Transverse colon (tissue), 4 donors: ENCODE measurements at regions not wholly inside any gene's neighbourhood (a gene's known extent, or its start where the extent isn't known, plus 50 kb on each side); places are given as distances from the start of the nearest gene placed in this dataset.

Experiments used
- DNase-seq: peaks from one replicate; pipeline ENCODE4 v3.0.0-alpha.2; 2019
- H3K27ac ChIP-seq, 4 donors: fragments of 200-600 bp; sonication (generic); 2 replicates each; pipeline ENCODE4 v1.5.1; 2016 to 2018; ENCODE audit warnings: inconsistent platforms in 4 of 4
- H3K27me3 ChIP-seq: fragments of 200-600 bp; sonication (generic); 2 replicates; pipeline ENCODE4 v1.5.1; 2017; ENCODE audit warnings: inconsistent platforms
- H3K36me3 ChIP-seq, 4 donors: fragments of 200-600 bp; sonication (generic); 2 replicates each; pipeline ENCODE4 v1.5.1; 2017 to 2019; ENCODE audit warnings: inconsistent platforms in 4 of 4
- H3K4me1 ChIP-seq, 4 donors: fragments of 200-600 bp; sonication (generic); 2 replicates each; pipeline ENCODE4 v1.5.1; 2017 to 2020; ENCODE audit warnings: inconsistent platforms in 4 of 4
- H3K4me3 ChIP-seq, 4 donors: fragments of 200-600 bp; sonication (generic); 1 replicate in 1 of 4; 2 replicates in 3 of 4; pipeline versions ENCODE4 v1.5.1 to v1.6.1; 2017 to 2019; ENCODE audit warnings: inconsistent platforms in 4 of 4
- H3K9me3 ChIP-seq, 2 donors: fragments of 200-600 bp; sonication (generic); 2 replicates each; pipeline ENCODE4 v1.5.1; 2017 to 2019; ENCODE audit warnings: inconsistent platforms in 2 of 2
- EP300 ChIP-seq: sonication (generic); formaldehyde crosslinking; IDR thresholded peaks from one replicate; pipeline ENCODE4 v1.6.1; 2017; ENCODE audit warnings: antibody characterized with exemption, low read depth
- POLR2A ChIP-seq: fragments of 450-650 bp; IDR thresholded peaks from one replicate; pipeline ENCODE4 v1.6.1; 2016; ENCODE audit warnings: antibody characterized with exemption, mild to moderate bottlenecking, moderate library complexity
- POLR2AphosphoS5 ChIP-seq, 3 donors: sonication (generic); formaldehyde crosslinking; IDR thresholded peaks; one replicate each; pipeline ENCODE4 v1.6.1; 2016; ENCODE audit warnings: antibody characterized with exemption in 3 of 3
- WGBS, 2 donors: methylation state at CpG; one replicate each; pipeline ENCODE4 v1.1.5; 2018; ENCODE audit warnings: low coverage in 1 of 2; 5-methylcytosine and 5-hydroxymethylcytosine counted together
- in situ Hi-C, 4 donors: fragments of 200-750 bp; cut with MboI; loops; one replicate each; pipeline versions ENCODE4 v1.15.0 to v1.15.1; 2017; ENCODE audit warnings: low sequenced_read_pairs in 3 of 4, low pct_ligation_motif_present in 1 of 4, low pct_unique_long_range_greater_than_20kb in 1 of 4
- intact Hi-C: fragments of 100-400 bp; cut with DNase I; formaldehyde crosslinking; loops from one replicate; pipeline ENCODE4 v1.15.1; 2023; ENCODE audit warnings: low total_unique reads
- TF ChIP-seq, protein P1 (sequence below), 5 experiments: fragments of 200-600 bp in 3 of 5; fragments of 450-650 bp in 2 of 5; sonication (generic) in 3 of 5; IDR thresholded peaks; 1 replicate in 2 of 5; 2 replicates in 3 of 5; pipeline ENCODE4 v1.5.1; 2016 to 2017; ENCODE audit warnings: antibody characterized with exemption in 5 of 5, inconsistent platforms in 3 of 5, mild to moderate bottlenecking in 2 of 5, moderate library complexity in 1 of 5

- no peak overlapping the region for H3K4me3 ChIP-seq
- no peaks in the 10 kb centered on the region for H3K36me3 ChIP-seq
- H3K4me1 ChIP-seq, result no peaks in the 10 kb centered on the region
- TF ChIP-seq POLR2AphosphoS5 (IDR thresholded peaks at IDR 0.05) (no peak), POLR2A (no peak), EP300 (no peak)
- TF ChIP-seq, protein P1, sequence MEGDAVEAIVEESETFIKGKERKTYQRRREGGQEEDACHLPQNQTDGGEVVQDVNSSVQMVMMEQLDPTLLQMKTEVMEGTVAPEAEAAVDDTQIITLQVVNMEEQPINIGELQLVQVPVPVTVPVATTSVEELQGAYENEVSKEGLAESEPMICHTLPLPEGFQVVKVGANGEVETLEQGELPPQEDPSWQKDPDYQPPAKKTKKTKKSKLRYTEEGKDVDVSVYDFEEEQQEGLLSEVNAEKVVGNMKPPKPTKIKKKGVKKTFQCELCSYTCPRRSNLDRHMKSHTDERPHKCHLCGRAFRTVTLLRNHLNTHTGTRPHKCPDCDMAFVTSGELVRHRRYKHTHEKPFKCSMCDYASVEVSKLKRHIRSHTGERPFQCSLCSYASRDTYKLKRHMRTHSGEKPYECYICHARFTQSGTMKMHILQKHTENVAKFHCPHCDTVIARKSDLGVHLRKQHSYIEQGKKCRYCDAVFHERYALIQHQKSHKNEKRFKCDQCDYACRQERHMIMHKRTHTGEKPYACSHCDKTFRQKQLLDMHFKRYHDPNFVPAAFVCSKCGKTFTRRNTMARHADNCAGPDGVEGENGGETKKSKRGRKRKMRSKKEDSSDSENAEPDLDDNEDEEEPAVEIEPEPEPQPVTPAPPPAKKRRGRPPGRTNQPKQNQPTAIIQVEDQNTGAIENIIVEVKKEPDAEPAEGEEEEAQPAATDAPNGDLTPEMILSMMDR (IDR thresholded peaks at IDR 0.05), result no peak
- DNase-seq, result no peak
- 62 to 71% methylated on average over 1 of the region's 1 CpG for WGBS, 2 donors
- H3K27ac ChIP-seq, result no peak overlapping the region
- no peaks in the 10 kb centered on the region for H3K27me3 ChIP-seq
- H3K9me3 ChIP-seq, result no peaks in the 10 kb centered on the region
- intact Hi-C loops (no loop called here), in situ Hi-C loops (no loop called here)
Measured at GRCh38 chr11:81916451-81916850, 817.2 kb downstream of the FAM181B start.

- intact Hi-C loops (no loop called here), in situ Hi-C loops (no loop called here)
- no peaks in the 10 kb centered on the region for H3K9me3 ChIP-seq
- H3K36me3 ChIP-seq, result no peaks in the 10 kb centered on the region
- H3K27me3 ChIP-seq, result no peaks in the 10 kb centered on the region
- no peak for TF ChIP-seq EP300
- TF ChIP-seq, protein P1 (IDR thresholded peaks at IDR 0.05), result no peak
- no peak for TF ChIP-seq POLR2A
- no peak for TF ChIP-seq POLR2AphosphoS5 (IDR thresholded peaks at IDR 0.05)
- no peak for DNase-seq
- H3K27ac ChIP-seq, result no peak overlapping the region
- no peak overlapping the region for H3K4me3 ChIP-seq
- H3K4me1 ChIP-seq, result no peaks in the 10 kb centered on the region
Measured at GRCh38 chr11:81915045-81915444, 818.6 kb downstream of the FAM181B start.

DNA sequence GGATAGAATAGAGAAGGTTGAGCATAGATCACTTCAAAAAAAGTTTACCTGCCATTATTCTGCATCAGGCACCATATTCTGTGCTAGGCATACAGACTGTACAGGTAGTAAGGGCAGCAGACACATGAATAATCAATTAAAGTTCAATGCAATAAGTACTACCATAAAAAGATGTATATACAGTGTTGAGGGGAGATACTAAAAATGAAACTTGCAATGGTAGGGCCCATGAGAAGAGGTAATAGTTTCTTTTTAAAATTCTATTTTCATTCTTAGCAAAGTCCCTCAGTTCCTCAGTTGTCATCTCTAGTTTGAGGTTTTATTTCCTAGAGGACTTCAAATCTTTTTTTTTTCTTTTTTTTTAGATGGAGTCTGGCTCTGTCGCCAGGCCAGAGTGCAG lies 819.9 kb downstream of the FAM181B start:
- TF ChIP-seq, protein P1 (IDR thresholded peaks at IDR 0.05), result no peak
- TF ChIP-seq EP300 (no peak), POLR2AphosphoS5 (IDR thresholded peaks at IDR 0.05) (no peak), POLR2A (no peak)
- no peak for DNase-seq
- Histone ChIP-seq H3K27ac (no peak overlapping the region), H3K27me3 (no peaks in the 10 kb centered on the region), H3K4me1 (no peaks in the 10 kb centered on the region), H3K36me3 (no peaks in the 10 kb centered on the region), H3K9me3 (no peaks in the 10 kb centered on the region), H3K4me3 (no peak overlapping the region)
- in situ Hi-C loops, result no loop called here
- intact Hi-C loops, result no loop called here
- WGBS, 2 donors, result 81 to 88% methylated on average over 1 of the region's 1 CpG

- Histone ChIP-seq H3K4me1 (no peaks in the 10 kb centered on the region), H3K4me3 (no peak overlapping the region), H3K27ac (no peak overlapping the region), H3K27me3 (no peaks in the 10 kb centered on the region), H3K36me3 (no peaks in the 10 kb centered on the region), H3K9me3 (no peaks in the 10 kb centered on the region)
- in situ Hi-C loops, result no loop called here
- WGBS, 2 donors, result 30 to 34% methylated on average over 2 of the region's 2 CpGs
- TF ChIP-seq POLR2AphosphoS5 (IDR thresholded peaks at IDR 0.05), result no peak
- TF ChIP-seq POLR2A, result no peak
- TF ChIP-seq, protein P1 (IDR thresholded peaks at IDR 0.05), result no peak
- no peak for TF ChIP-seq EP300
- no peak for DNase-seq
- intact Hi-C loops, result no loop called here
Measured at GRCh38 chr11:81907996-81908395, 825.7 kb downstream of the FAM181B start.
